ENCODE measurements at regions not wholly inside any gene's neighbourhood (a gene's known extent, or its start where the extent isn't known, plus 50 kb on each side); places are given as distances from the start of the nearest gene placed in this dataset.

GRCh38 chr12:127214186-127214585 lies 1052.8 kb upstream of the TMEM132C start:
- DNase-seq = no peak

GRCh38 chr12:127223011-127223410 lies 1044.0 kb upstream of the TMEM132C start:
- no peak for DNase-seq

DNA sequence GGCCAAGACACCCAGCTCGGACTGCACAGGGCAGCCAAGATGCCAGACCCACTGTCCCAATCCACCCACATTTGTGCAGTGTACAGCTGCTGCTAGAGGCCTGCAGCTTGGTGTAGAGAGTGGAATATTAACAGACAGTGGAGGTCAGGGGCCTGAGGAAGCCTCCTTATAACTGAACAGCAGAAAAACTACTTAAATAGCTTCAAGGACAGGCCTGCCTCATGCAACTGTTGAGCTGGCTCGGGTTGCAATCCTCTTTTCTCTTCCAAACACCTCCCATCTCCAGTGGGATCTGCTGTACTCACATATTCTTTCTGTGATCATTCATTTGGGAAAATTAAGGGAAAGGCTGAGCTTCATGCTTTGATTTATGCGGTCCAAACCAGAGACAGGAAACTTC lies 1043.2 kb upstream of the TMEM132C start:
- no peak for DNase-seq

DNA sequence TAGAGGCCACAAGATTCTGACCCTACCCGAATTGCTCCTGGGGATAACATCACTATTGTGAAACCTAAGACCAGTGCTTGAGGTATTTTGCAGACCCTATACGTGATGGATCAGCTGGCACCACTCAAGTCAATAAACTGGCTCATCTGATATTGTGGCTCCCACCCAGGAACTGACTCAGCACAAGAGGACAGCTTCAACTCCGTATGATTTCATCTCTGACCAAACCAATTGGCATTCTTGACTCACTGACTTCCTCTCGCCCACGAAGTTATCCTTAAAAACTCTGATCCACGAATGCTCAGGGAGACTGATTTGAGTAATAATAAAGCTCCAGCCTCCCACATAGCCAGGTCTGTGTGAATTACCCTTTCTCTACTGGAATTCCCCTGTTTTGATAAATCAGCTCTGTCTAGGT lies 1036.1 kb upstream of the TMEM132C start:
- no peak for DNase-seq

GRCh38 chr12:127231371-127231770 lies 1035.6 kb upstream of the TMEM132C start:
- DNase-seq = no peak

GRCh38 chr12:127233016-127233415 lies 1034.0 kb upstream of the TMEM132C start:
- no peak for DNase-seq

DNA sequence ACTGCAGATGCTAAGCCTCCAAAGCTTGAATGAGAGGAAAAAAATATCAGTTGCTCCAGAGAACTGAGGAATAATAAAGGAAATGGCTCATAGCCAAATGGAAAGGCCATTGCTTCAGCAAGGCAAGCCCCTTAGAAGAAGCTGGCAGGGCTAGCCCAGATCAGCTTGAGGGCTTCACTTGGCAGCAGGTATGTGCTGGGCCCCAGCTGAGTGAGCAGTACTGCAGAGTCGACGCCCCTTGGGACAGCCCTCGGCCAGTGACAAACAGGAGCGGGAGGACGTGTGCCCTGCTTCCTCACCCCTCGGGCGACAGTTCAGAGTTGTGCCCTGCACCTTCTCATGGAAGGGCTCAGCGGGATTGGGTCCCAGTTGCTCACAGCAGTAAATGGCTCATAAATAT lies 1031.2 kb upstream of the TMEM132C start:
- DNase-seq = no peak

DNA sequence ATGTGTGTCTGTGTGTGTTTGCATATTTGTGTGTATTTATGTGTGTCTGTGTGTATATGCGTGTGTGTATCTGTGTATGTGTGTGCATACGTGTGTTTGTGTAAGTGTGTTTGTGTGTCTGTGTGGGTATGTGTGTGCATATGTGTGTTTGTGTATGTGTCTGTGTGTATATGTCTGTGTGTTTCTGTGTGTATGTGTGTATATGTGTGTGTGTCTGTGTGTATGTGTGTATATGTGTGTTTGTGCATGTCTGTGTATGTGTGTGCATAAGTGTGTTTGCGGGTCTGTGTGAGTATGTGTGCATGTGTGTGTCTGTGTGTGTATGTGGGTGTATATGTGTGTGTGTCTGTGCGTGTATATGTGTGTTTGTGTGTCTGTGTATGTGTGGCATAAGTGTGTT lies 1030.5 kb upstream of the TMEM132C start:
- no peak for DNase-seq

DNA sequence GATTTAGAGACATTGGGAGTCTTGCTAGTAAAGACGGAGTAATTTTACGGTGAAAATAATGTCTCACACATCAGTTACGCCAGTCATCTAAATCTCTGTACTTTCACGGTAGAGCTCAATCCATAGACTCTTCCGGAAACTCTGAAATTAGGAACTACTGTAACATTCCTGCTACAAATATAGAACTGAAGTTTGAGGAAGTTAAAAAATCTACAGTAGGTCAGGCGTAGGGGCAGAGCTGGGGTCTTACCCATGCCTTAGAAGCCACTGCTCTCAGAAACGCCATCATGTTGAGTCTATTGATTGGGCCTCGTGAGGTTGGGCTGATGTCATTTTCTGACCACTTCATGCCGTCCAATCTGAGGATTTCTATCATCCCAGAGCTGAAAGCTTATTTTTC lies 1029.8 kb upstream of the TMEM132C start:
- no peak for DNase-seq

DNA sequence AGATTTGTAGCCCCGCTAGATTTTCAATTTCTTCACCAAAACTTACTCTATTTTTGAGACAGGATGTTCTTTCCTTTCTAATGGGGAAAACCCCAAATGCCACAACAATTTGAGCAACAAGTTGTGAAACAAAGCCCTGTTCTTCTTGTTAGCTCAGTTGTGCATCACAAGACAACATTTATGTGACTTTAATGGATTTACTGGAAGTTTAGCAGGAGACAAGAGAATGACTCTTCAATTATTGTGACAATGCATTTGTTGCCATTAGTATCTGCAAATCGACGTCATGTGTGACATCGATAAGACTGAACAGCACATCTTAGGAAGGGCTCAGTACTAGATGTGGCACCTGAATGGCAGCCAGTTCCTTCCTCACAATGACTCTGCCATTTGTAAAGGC lies 1028.9 kb upstream of the TMEM132C start:
- no peak for DNase-seq

DNA sequence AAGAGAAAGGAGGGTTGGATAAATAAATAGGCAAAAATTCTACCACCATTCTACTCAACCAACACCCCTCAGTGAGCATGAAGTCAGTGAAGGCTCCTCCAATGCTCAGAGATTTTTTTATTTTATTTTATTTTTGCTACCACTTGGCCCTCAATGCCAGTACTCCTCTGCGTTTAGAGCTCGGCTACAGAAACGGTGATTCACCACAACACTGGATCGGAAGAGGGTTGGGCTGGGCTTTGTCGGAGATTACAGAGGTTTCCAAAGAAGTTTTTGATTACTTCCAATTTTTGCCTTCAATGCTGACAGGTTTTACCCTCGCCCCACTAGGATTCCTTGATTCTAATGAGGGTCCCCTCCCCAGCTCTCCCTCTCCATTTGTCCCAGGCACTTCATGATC lies 1027.2 kb upstream of the TMEM132C start:
- DNase-seq = no peak

DNA sequence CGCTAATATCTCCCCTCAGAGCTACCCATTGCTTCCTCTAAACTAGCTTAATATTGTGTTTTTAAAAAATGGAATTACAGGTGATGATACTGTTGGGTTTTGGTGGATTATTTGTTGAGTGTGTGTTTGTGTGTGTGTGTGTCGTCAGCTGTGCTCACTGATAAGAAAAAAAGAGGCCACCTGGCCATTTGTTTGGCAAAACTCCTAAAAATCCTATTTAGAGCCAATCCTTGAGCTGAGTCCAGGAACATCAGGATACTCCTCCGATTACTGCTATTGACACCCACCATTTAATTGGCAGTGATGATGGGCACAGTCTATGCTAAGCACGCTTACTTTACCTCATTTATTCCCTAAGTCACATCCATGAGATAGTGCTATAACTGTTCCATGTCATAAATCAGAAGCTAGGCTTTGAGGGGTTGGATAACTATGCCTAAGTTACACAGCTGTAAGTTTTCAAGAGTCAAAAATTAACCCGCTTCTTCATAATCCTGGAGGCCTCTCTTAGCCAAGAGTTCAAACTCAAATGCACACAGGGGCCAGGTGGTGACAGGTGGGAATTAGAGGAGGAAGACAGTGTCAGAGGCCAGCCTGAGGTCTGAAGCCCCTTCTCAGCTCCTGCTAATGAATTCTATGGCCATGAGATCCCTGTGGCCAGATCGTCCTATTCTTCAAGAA lies 1026.6 kb upstream of the TMEM132C start:
- DNase-seq = no peak

- no peak for DNase-seq
Observed at GRCh38 chr12:127241072-127241817, 1025.7 kb upstream of the TMEM132C start.

- no peak for DNase-seq
Observed at GRCh38 chr12:127245009-127245408, 1022.0 kb upstream of the TMEM132C start.

DNA sequence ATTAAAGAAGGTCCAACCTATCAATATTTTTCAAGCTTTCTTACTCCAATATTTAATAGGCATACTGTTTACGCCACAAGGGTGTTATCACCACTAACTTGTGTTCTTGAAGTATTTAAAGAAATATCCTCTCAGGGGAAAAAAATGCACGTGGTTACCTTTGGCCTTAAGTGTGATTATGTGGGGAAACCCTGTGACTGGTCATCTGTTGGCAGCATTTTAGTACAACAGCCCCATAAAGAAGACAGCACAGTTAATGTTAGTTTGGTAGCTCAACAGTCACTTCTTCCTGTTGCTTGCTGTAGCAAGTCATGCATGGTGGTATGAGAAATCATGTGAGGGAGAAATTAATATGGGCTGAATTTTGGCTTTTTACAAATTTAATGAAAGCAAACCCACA lies 1021.5 kb upstream of the TMEM132C start:
- DNase-seq = no peak

DNA sequence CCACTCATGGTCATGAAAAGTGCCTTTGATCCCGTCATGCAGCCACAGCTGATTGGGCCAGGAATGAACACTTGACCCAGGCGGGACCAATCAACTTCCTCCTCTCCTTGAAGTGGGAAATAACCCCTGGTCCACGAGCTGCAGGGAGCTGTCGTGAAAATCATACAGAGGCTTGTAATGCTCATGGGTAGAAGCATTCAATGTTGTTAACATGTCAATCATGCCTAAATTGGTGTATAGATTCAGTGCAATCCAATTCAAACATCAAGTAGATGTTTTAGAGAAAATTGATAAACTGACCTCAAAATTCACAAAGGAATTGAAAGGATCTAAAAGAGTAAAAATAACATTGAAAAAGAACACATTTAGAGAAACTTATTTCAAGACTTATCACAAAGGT lies 1019.0 kb upstream of the TMEM132C start:
- DNase-seq = no peak

- no peak for DNase-seq
Observed at GRCh38 chr12:127249428-127249827, 1017.5 kb upstream of the TMEM132C start.

DNA sequence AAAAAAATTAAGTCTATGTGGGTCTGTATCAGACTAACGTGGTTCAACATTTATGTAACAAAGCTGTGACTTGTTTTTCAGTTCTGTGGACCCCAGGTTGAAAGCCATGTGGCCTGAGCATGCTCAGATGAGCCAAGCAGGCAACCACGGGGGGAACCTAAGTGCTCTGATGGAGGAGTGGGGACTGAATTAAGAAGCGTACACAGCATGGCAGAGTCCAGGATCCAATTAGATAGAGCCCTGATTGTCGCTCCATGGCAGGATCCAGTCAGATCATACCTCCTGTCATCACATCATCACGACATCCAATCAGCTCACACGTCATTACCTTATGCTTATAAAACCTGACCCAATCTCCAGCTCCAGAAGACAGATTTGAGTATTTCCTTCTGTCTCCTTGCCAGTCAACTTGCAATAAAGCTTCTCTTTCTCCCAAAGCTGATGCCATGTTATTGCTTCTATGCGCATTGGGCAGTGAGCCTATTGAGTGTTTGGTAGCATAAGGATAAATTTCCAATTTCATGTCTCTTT lies 1013.1 kb upstream of the TMEM132C start:
- no peak for DNase-seq

- DNase-seq = no peak
Observed at GRCh38 chr12:127254420-127254955, 1012.5 kb upstream of the TMEM132C start.

- DNase-seq = no peak
Observed at GRCh38 chr12:127257366-127257935, 1009.5 kb upstream of the TMEM132C start.

GRCh38 chr12:127260531-127260930 lies 1006.4 kb upstream of the TMEM132C start:
- DNase-seq = no peak

DNA sequence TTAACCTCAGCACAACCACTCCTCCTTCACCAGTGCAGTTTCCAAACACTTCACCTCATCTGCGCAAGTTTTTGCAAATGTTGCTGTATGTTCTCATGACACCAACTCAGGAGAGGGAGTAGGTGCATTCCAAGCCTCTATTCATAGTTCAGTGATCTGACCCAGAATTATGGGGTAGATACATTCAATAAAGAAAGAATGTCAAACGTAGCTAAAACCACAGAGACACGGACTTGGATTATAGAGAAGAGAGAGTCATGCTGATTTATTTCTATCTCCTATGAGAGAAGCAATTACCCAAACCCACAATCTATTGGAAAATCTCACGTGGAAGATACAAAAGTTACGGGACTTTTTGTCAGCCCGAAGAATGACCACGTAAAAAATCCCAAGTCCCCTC lies 1006.0 kb upstream of the TMEM132C start:
- no peak for DNase-seq

DNA sequence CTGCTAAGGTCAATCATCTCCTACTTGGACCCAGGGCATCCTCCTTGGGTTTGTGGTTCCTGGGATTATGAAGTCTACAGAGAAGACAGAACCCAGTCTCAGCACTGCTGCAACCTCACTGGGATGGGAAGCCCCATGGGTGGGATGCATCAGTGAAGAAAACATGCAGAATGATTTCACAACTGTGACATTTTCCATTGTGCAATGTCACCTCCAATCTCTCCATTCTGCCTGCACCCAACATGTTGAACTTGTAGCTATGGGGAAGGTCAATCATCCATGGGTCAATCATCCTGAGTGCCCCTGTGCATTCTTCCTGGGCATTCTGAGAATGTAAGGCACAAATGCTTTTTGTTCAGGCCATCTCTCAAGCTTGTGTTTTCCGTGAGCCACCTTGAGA lies 1004.4 kb upstream of the TMEM132C start:
- no peak for DNase-seq

GRCh38 chr12:127263621-127264020 lies 1003.3 kb upstream of the TMEM132C start:
- DNase-seq = no peak

Data from NCI-H2107 (cell line).